ENCODE measurements at regions not wholly inside any gene's neighbourhood (a gene's known extent, or its start where the extent isn't known, plus 50 kb on each side); places are given as distances from the start of the nearest gene placed in this dataset.

- DNase-seq (ENCODE audit: low read depth), result no peak
These were observed 86.7 kb upstream of the C1QTNF7 start for GRCh38 chr4:15340902-15341732.

GRCh38 chr4:15341733-15342300 lies 86.0 kb upstream of the C1QTNF7 start:
- no peak for DNase-seq (ENCODE audit: low read depth)

GRCh38 chr4:15343000-15343399 lies 84.8 kb upstream of the C1QTNF7 start:
- no peak for DNase-seq (ENCODE audit: low read depth)

- DNase-seq (ENCODE audit: low read depth), result no peak
These were observed 84.3 kb upstream of the C1QTNF7 start for GRCh38 chr4:15343581-15343980.

GRCh38 chr4:15344041-15344440 lies 83.8 kb upstream of the C1QTNF7 start:
- no peak for DNase-seq (ENCODE audit: low read depth)

- no peak for DNase-seq (ENCODE audit: low read depth)
These were observed 82.7 kb upstream of the C1QTNF7 start for GRCh38 chr4:15345134-15345533.

- DNase-seq (ENCODE audit: low read depth), result no peak
These were observed 79.6 kb upstream of the C1QTNF7 start for GRCh38 chr4:15348236-15348635.

- DNase-seq (ENCODE audit: low read depth), result no peak
These were observed 79.1 kb upstream of the C1QTNF7 start for GRCh38 chr4:15348695-15349094.

GRCh38 chr4:15349531-15349935 lies 78.3 kb upstream of the C1QTNF7 start:
- DNase-seq (ENCODE audit: low read depth), result no peak

GRCh38 chr4:15349965-15350364 lies 77.9 kb upstream of the C1QTNF7 start:
- no peak for DNase-seq (ENCODE audit: low read depth)

GRCh38 chr4:15352524-15352923 lies 75.3 kb upstream of the C1QTNF7 start:
- no peak for DNase-seq (ENCODE audit: low read depth)

GRCh38 chr4:15353207-15353606 lies 74.6 kb upstream of the C1QTNF7 start:
- DNase-seq (ENCODE audit: low read depth), result no peak

- no peak for DNase-seq (ENCODE audit: low read depth)
These were observed 73.2 kb upstream of the C1QTNF7 start for GRCh38 chr4:15354371-15355297.

- no peak for DNase-seq (ENCODE audit: low read depth)
These were observed 66.3 kb upstream of the C1QTNF7 start for GRCh38 chr4:15361529-15361928.

GRCh38 chr4:15362541-15362940 lies 65.3 kb upstream of the C1QTNF7 start:
- DNase-seq (ENCODE audit: low read depth), result no peak

GRCh38 chr4:15364183-15364582 lies 63.6 kb upstream of the C1QTNF7 start:
- DNase-seq (ENCODE audit: low read depth), result no peak

- DNase-seq (ENCODE audit: low read depth), result no peak
These were observed 62.2 kb upstream of the C1QTNF7 start for GRCh38 chr4:15365641-15366040.

- DNase-seq (ENCODE audit: low read depth), result no peak
These were observed 61.1 kb upstream of the C1QTNF7 start for GRCh38 chr4:15366721-15367120.

GRCh38 chr4:15368856-15369255 lies 59.0 kb upstream of the C1QTNF7 start:
- DNase-seq (ENCODE audit: low read depth), result no peak

GRCh38 chr4:15370296-15370695 lies 57.5 kb upstream of the C1QTNF7 start:
- DNase-seq (ENCODE audit: low read depth), result no peak

GRCh38 chr4:15373363-15373762 lies 54.5 kb upstream of the C1QTNF7 start:
- no peak for DNase-seq (ENCODE audit: low read depth)

GRCh38 chr4:15374656-15375055 lies 53.2 kb upstream of the C1QTNF7 start:
- DNase-seq (ENCODE audit: low read depth), result no peak

- no peak for DNase-seq (ENCODE audit: low read depth)
These were observed 52.2 kb upstream of the C1QTNF7 start for GRCh38 chr4:15375667-15376066.
